Liver (tissue), 8 donors: ENCODE measurements at regions not wholly inside any gene's neighbourhood (a gene's known extent, or its start where the extent isn't known, plus 50 kb on each side); places are given as distances from the start of the nearest gene placed in this dataset.

Experiments used
- DNase-seq: peaks from one replicate; pipeline ENCODE4 v3.0.0-alpha.2; 2017; ENCODE audit warnings: low spot score
- H3K27ac ChIP-seq, 2 donors: one replicate each; pipeline ENCODE4 v1.7.0; 2013; ENCODE audit warnings: inconsistent platforms in 2 of 2, low read length in 2 of 2, control low read depth in 1 of 2, low read depth in 1 of 2, mild to moderate bottlenecking in 1 of 2
- H3K27me3 ChIP-seq, 4 donors: one replicate each; pipeline versions ENCODE4 v1.6.1 to v1.7.0; 2013; ENCODE audit warnings: low read length in 3 of 4, inconsistent platforms in 1 of 4, mild to moderate bottlenecking in 1 of 4, moderate library complexity in 1 of 4; ENCODE audit not compliant: control insufficient read depth in 4 of 4, insufficient read depth in 4 of 4
- H3K36me3 ChIP-seq, 4 donors: one replicate each; pipeline versions ENCODE4 v1.6.1 to v1.7.0; 2013; ENCODE audit warnings: low read length in 3 of 4, mild to moderate bottlenecking in 3 of 4, low read depth in 1 of 4, moderate library complexity in 1 of 4; ENCODE audit not compliant: control insufficient read depth in 4 of 4, insufficient read depth in 3 of 4
- H3K4me1 ChIP-seq, 4 donors: one replicate each; pipeline versions ENCODE4 v1.6.1 to v1.7.0; 2013; ENCODE audit warnings: low read length in 3 of 4, mild to moderate bottlenecking in 3 of 4, moderate library complexity in 1 of 4; ENCODE audit not compliant: control insufficient read depth in 4 of 4, insufficient read depth in 4 of 4
- H3K4me3 ChIP-seq, 3 donors: one replicate each; pipeline versions ENCODE4 v1.6.1 to v1.7.0; 2013; ENCODE audit warnings: low read length in 3 of 3, control low read depth in 1 of 3, low read depth in 1 of 3, mild to moderate bottlenecking in 1 of 3
- H3K9ac ChIP-seq, 2 donors: one replicate each; pipeline ENCODE4 v1.7.0; 2013; ENCODE audit warnings: low read length in 2 of 2, mild to moderate bottlenecking in 2 of 2, moderate library complexity in 2 of 2, control low read depth in 1 of 2, low read depth in 1 of 2
- H3K9me3 ChIP-seq, 4 donors: one replicate each; pipeline versions ENCODE4 v1.6.1 to v1.7.0; 2013; ENCODE audit warnings: low read length in 3 of 4; ENCODE audit not compliant: control insufficient read depth in 4 of 4
- ATF3 ChIP-seq: IDR thresholded peaks from 2 replicates; pipeline ENCODE4 v1.6.1; 2016; ENCODE audit warnings: antibody characterized with exemption
- CTCF ChIP-seq: fragments of 150-350 bp; IDR thresholded peaks from 2 replicates; pipeline ENCODE4 v1.5.1; 2017; ENCODE audit warnings: improper control_type of control experiment, low read depth, low read length; ENCODE audit not compliant: missing input control
- EGR1 ChIP-seq, 2 donors: IDR thresholded peaks; 2 replicates each; pipeline ENCODE4 v1.6.1; 2016 to 2018; ENCODE audit warnings: antibody characterized with exemption in 2 of 2, low read depth in 2 of 2
- FOXA1 ChIP-seq: IDR thresholded peaks from 2 replicates; pipeline ENCODE4 v1.6.1; 2016; ENCODE audit warnings: antibody characterized with exemption
- FOXA2 ChIP-seq: IDR thresholded peaks from 2 replicates; pipeline ENCODE4 v1.6.1; 2016; ENCODE audit warnings: antibody characterized with exemption
- GABPA ChIP-seq, 2 donors: IDR thresholded peaks in 1 of 2; conservative IDR thresholded peaks in 1 of 2; 2 replicates each; pipeline ENCODE4 v1.6.1; 2016; ENCODE audit warnings: antibody characterized with exemption in 2 of 2, mild to moderate bottlenecking in 1 of 2, moderate library complexity in 1 of 2
- HNF4A ChIP-seq, 2 donors: conservative IDR thresholded peaks; 2 replicates each; pipeline ENCODE4 v1.6.1; 2016; ENCODE audit warnings: antibody characterized with exemption in 2 of 2, mild to moderate bottlenecking in 2 of 2
- HNF4G ChIP-seq: IDR thresholded peaks from 2 replicates; pipeline ENCODE4 v1.6.1; 2016; ENCODE audit warnings: antibody characterized with exemption
- JUND ChIP-seq, 2 donors: IDR thresholded peaks; 2 replicates each; pipeline ENCODE4 v1.6.1; 2016; ENCODE audit warnings: antibody characterized with exemption in 2 of 2
- MAX ChIP-seq: IDR thresholded peaks from 2 replicates; pipeline ENCODE4 v1.6.1; 2016; ENCODE audit warnings: antibody characterized with exemption
- NR2F2 ChIP-seq: IDR thresholded peaks from 2 replicates; pipeline ENCODE4 v1.6.1; 2016; ENCODE audit warnings: antibody characterized with exemption
- RAD21 ChIP-seq, 2 donors: IDR thresholded peaks; 2 replicates each; pipeline ENCODE4 v1.6.1; 2016; ENCODE audit warnings: antibody characterized with exemption in 2 of 2, mild to moderate bottlenecking in 2 of 2
- REST ChIP-seq: IDR thresholded peaks from 2 replicates; pipeline ENCODE4 v1.6.1; 2016; ENCODE audit warnings: antibody characterized with exemption, mild to moderate bottlenecking
- RXRA ChIP-seq, 2 donors: IDR thresholded peaks; 2 replicates each; pipeline ENCODE4 v1.6.1; 2017 to 2018; ENCODE audit warnings: antibody characterized with exemption in 2 of 2, mild to moderate bottlenecking in 1 of 2
- SP1 ChIP-seq: IDR thresholded peaks from 2 replicates; pipeline ENCODE4 v1.6.1; 2018; ENCODE audit warnings: antibody characterized with exemption, mild to moderate bottlenecking
- TAF1 ChIP-seq: conservative IDR thresholded peaks from 2 replicates; pipeline ENCODE4 v1.6.1; 2016; ENCODE audit warnings: antibody characterized with exemption, mild to moderate bottlenecking
- YY1 ChIP-seq: IDR thresholded peaks from 2 replicates; pipeline ENCODE4 v1.6.1; 2016; ENCODE audit warnings: antibody characterized with exemption, mild to moderate bottlenecking
- ZBTB33 ChIP-seq: IDR thresholded peaks from 2 replicates; pipeline ENCODE4 v1.6.1; 2016; ENCODE audit warnings: antibody characterized with exemption
- WGBS: extraction: QIAGEN DNeasy Blood & Tissue Kit; methylation state at CpG from one replicate; pipeline ENCODE4 v1.1.7; 2013; 5-methylcytosine and 5-hydroxymethylcytosine counted together
- donor health status: healthy.
- donor health status: healthy.
- donor health status: healthy.
- donor health status: healthy.
- donor health status: healthy.

- no peak for DNase-seq
- no peak for TF ChIP-seq CTCF
- TF ChIP-seq YY1 = no peak
- no peak for TF ChIP-seq GABPA (IDR thresholded peaks at IDR 0.05 in 1 of 2, conservative IDR thresholded peaks at IDR 0.05 in 1 of 2)
- no peak for TF ChIP-seq ZBTB33
- no peak for TF ChIP-seq HNF4A (conservative IDR thresholded peaks at IDR 0.05)
- TF ChIP-seq TAF1 = no peak
- no peak for TF ChIP-seq ATF3
- TF ChIP-seq NR2F2 = no peak
- no peak for TF ChIP-seq FOXA2
- TF ChIP-seq JUND (IDR thresholded peaks at IDR 0.05) = no peak
- no peak for TF ChIP-seq FOXA1
- no peak for TF ChIP-seq REST
- TF ChIP-seq RXRA (IDR thresholded peaks at IDR 0.05) = no peak
- TF ChIP-seq HNF4G = no peak
- TF ChIP-seq EGR1 (IDR thresholded peaks at IDR 0.05; ENCODE audit: low read depth in 2 of 2) = no peak
- no peak for TF ChIP-seq MAX
- no peak for TF ChIP-seq RAD21 (IDR thresholded peaks at IDR 0.05)
- TF ChIP-seq SP1 = no peak
- Histone ChIP-seq H3K9ac (no peak overlapping the region), H3K27me3 (no peaks in the 10 kb centered on the region), H3K9me3 (no peaks in the 10 kb centered on the region), H3K4me1 (no peaks in the 10 kb centered on the region), H3K36me3 (no peaks in the 10 kb centered on the region), H3K27ac (no peak overlapping the region), H3K4me3 (no peak overlapping the region)
- 69% methylated on average over 4 of the region's 4 CpGs for WGBS
Measured at GRCh38 chr17:20914658-20915057, 128.2 kb downstream of the USP22 start.
